ENCODE measurements at regions not wholly inside any gene's neighbourhood (a gene's known extent, or its start where the extent isn't known, plus 50 kb on each side); places are given as distances from the start of the nearest gene placed in this dataset.

DNA sequence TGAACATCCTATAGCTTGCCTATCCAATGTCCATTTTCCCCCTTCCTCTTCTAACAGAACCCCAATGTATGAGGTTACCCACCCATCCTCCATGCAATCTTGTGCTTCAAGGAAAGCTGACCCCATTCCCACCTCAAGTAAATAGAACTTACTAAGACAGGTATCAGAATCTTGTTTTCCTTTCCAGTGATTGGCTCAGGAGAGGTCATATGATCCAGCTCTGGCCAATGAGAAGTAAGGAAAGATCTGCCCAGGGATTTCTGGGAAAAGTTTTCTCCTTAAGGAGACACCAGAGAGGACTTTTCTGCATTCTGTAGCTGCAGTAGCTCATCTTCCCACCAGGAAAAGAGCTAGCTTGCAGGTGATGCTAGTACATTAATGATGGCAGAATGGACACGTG, 341.8 kb upstream of the ZFP64 start:
- TF ChIP-seq POLR2AphosphoS5 (IDR thresholded peaks at IDR 0.05) = no peak
- TF ChIP-seq CTCF (IDR thresholded peaks at IDR 0.05) = no peak

Data from prostate gland (tissue), 2 donors.